ENCODE measurements at regions not wholly inside any gene's neighbourhood (a gene's known extent, or its start where the extent isn't known, plus 50 kb on each side); places are given as distances from the start of the nearest gene placed in this dataset.

- H3K27me3 Mint-ChIP-seq (ENCODE audit: insufficient read depth, low read depth, poor library complexity) = no peaks in the 10 kb centered on the region
- H2AFZ ChIP-seq = no peak overlapping the region
Observed at GRCh38 chr5:2423634-2424033, 327.8 kb downstream of the IRX2 start.

More at GRCh38 chr5:2423634-2424033, 327.8 kb downstream of the IRX2 start:
- TF ChIP-seq ZNF331 (CRISPR knock-in tag; IDR thresholded peaks at IDR 0.05; ENCODE audit: low read depth) (no peak), JUNB (IDR thresholded peaks at IDR 0.05; ENCODE audit: unreplicated experiment) (no peak), ETS1 (IDR thresholded peaks at IDR 0.05) (no peak), ZNF462 (CRISPR knock-in tag; IDR thresholded peaks at IDR 0.05) (no peak), EZH2 (IDR thresholded peaks at IDR 0.05; ENCODE audit: low read depth, unreplicated experiment) (no peak)
- H3K4me3 ChIP-seq = no peak overlapping the region
- H3K4me3 Mint-ChIP-seq = no peak overlapping the region
- H3K79me2 ChIP-seq (replicated peaks; ENCODE audit: insufficient read depth) = no peaks in the 10 kb centered on the region
- H3K27me3 ChIP-seq (ENCODE audit: insufficient read depth) = no peaks in the 10 kb centered on the region
- no peaks in the 10 kb centered on the region for H3K9me2 ChIP-seq (ENCODE audit: insufficient read depth)
- H3K4me1 Mint-ChIP-seq = no peaks in the 10 kb centered on the region
- DNase-seq (ENCODE audit: low spot score) = no peak
- H3K36me3 ChIP-seq (ENCODE audit: insufficient read depth) = peaks cover 3% of the 10 kb centered on the region; the same call in 1 of the 2 replicates
- no peak overlapping the region for H3K27ac ChIP-seq (ENCODE audit: low read depth)
- no peak overlapping the region for H3K4me2 ChIP-seq
- ATAC-seq = no peak
- H3F3A ChIP-seq (replicated peaks; ENCODE audit: low read depth) = no peaks in the 10 kb centered on the region
- H3K9me3 Mint-ChIP-seq = peaks cover 38% of the 10 kb centered on the region
- H3K4me1 ChIP-seq (ENCODE audit: insufficient read depth) = no peaks in the 10 kb centered on the region
- H4K20me1 ChIP-seq (replicated peaks; ENCODE audit: insufficient read depth) = no peaks in the 10 kb centered on the region
- H3K27ac Mint-ChIP-seq = no peak overlapping the region
- H3K36me3 Mint-ChIP-seq (ENCODE audit: low read depth) = peaks cover 5% of the 10 kb centered on the region; the same call in 2 of the 3 replicates

Measured in GM23338 (cell line).